Endothelial cell of umbilical vein (primary cell): ENCODE measurements at regions not wholly inside any gene's neighbourhood (a gene's known extent, or its start where the extent isn't known, plus 50 kb on each side); places are given as distances from the start of the nearest gene placed in this dataset.
A peak's percentile ranks its signal among the peaks of the same experiment; 100 is the strongest.
"Not testable (repeated sequence)": the region's sequence is repeated elsewhere in the genome, so short reads cannot be mapped to it uniquely, and the experiment has no call there.

Source experiments
- BruUV-seq: library from RNA; stranded (reverse); fragments of 400-500 nt; replicated peaks from 2 replicates; lab custom pipeline; 2021; lab: Mats Ljungman, UMichigan
- CTCF ChIA-PET: fragments of 300-600, 350-600 bp; sonication (Branson Sonifier 250); formaldehyde crosslinking; loops from one replicate; lab custom pipeline; 2021; ENCODE audit warnings: antibody characterized with exemption, inconsistent platforms; lab: Charles Lee
- POLR2A ChIA-PET: fragments of 300-600, 350-600 bp; sonication (Branson Sonifier 250); formaldehyde crosslinking; loops from one replicate; lab custom pipeline; 2021; ENCODE audit warnings: antibody characterized with exemption, inconsistent platforms; lab: Charles Lee
- DNase-seq: peaks from one replicate; pipeline ENCODE4 v3.0.0-alpha.2; 2011; ENCODE audit warnings: low read depth, low spot score
- FAIRE-seq: peaks from 2 replicates; lab custom pipeline; 2011; peaks lifted over from hg19 to GRCh38; lab: Jason Lieb, UNC
- H2AFZ ChIP-seq: 2 replicates; pipeline ENCODE4 v1.6.0; 2012; ENCODE audit warnings: low read depth, low read length, control low read depth, inconsistent platforms
- H3K27ac ChIP-seq: 2 replicates; pipeline ENCODE4 v1.5.1; 2011; ENCODE audit warnings: low read depth, mild to moderate bottlenecking, control low read depth, low read length, moderate library complexity; ENCODE audit not compliant: insufficient read depth
- H3K27me3 ChIP-seq, 2 experiments: 2 replicates each; pipeline versions ENCODE4 v1.6.0 to v1.6.1; 2011; ENCODE audit warnings: low read length in 2 of 2, mixed read lengths in 1 of 2; ENCODE audit not compliant: control insufficient read depth in 2 of 2, insufficient read depth in 2 of 2
- H3K36me3 ChIP-seq, 2 experiments: 2 replicates in 1 of 2; 3 replicates in 1 of 2; pipeline ENCODE4 v1.5.1; 2011; ENCODE audit warnings: low read length in 2 of 2, mild to moderate bottlenecking in 1 of 2, moderate library complexity in 1 of 2; ENCODE audit not compliant: control insufficient read depth in 2 of 2, insufficient read depth in 2 of 2; ENCODE audit errors: extremely low read depth in 1 of 2
- H3K4me1 ChIP-seq: 3 replicates; pipeline ENCODE4 v1.5.1; 2011; ENCODE audit warnings: mild to moderate bottlenecking, low read length; ENCODE audit not compliant: control insufficient read depth, insufficient read depth; ENCODE audit errors: extremely low read depth
- H3K4me2 ChIP-seq: 2 replicates; pipeline ENCODE4 v1.6.1; 2011; ENCODE audit warnings: low read length, control low read depth, mixed read lengths; ENCODE audit not compliant: insufficient read depth
- H3K4me3 ChIP-seq, 3 experiments: fragments of 200-600 bp in 1 of 3; sonication (generic), shearing (Covaris generic) in 1 of 3; replicated peaks in 1 of 3; 2 replicates each; pipeline ENCODE4 v1.5.1; 2011 to 2016; ENCODE audit warnings: control low read depth in 3 of 3, low read length in 3 of 3, mild to moderate bottlenecking in 2 of 3, inconsistent platforms in 1 of 3, low read depth in 1 of 3, moderate library complexity in 1 of 3; ENCODE audit not compliant: insufficient read depth in 1 of 3
- H3K79me2 ChIP-seq: 2 replicates; pipeline ENCODE4 v1.6.0; 2012; ENCODE audit warnings: low read length, inconsistent platforms; ENCODE audit not compliant: control insufficient read depth, insufficient read depth
- H3K9ac ChIP-seq: replicated peaks from 2 replicates; pipeline ENCODE3; 2011; ENCODE audit warnings: low read length, control low read depth; ENCODE audit not compliant: insufficient read depth; ENCODE audit errors: extremely low read depth
- H3K9me1 ChIP-seq: replicated peaks from 3 replicates; pipeline ENCODE4 v1.6.0; 2011; ENCODE audit warnings: mild to moderate bottlenecking, low read length; ENCODE audit not compliant: control insufficient read depth, insufficient read depth; ENCODE audit errors: extremely low read depth
- H3K9me3 ChIP-seq: replicated peaks from 2 replicates; pipeline ENCODE4 v1.5.1; 2012; ENCODE audit warnings: low read length, inconsistent platforms; ENCODE audit not compliant: control insufficient read depth, insufficient read depth
- H4K20me1 ChIP-seq: replicated peaks from 2 replicates; pipeline ENCODE3; 2011; ENCODE audit warnings: mild to moderate bottlenecking, low read length; ENCODE audit not compliant: control insufficient read depth, insufficient read depth; ENCODE audit errors: extremely low read depth
- dilution Hi-C: fragments of 300-500 bp; cut with MboI; formaldehyde crosslinking; loops from one replicate; pipeline ENCODE4 v1.15.0; 2019; ENCODE audit warnings: low sequenced_read_pairs; ENCODE audit not compliant: extremely low pct_ligation_motif_present
- intact Hi-C: fragments of 100-400 bp; cut with micrococcal nuclease; formaldehyde crosslinking; loops from one replicate; pipeline ENCODE4 v1.10.0; 2022

GRCh38 chr4:189579645-189580044, 361.0 kb upstream of the FRG1 start:
- POLR2A ChIA-PET: not testable (repeated sequence)

GRCh38 chr4:189586908-189587632, 353.6 kb upstream of the FRG1 start:
- H3K4me1 ChIP-seq, POLR2A ChIA-PET, BruUV-seq, CTCF ChIA-PET, H4K20me1 ChIP-seq, H3K9me3 ChIP-seq, DNase-seq, H3K4me3 ChIP-seq, H3K9me1 ChIP-seq, H3K27ac ChIP-seq, H3K79me2 ChIP-seq, intact Hi-C loops, H3K4me2 ChIP-seq, H2AFZ ChIP-seq, H3K27me3 ChIP-seq, H3K36me3 ChIP-seq, dilution Hi-C loops, H3K9ac ChIP-seq: not testable (repeated sequence)
- peak; percentile 49 for FAIRE-seq

More at GRCh38 chr4:189579645-189580044, 361.0 kb upstream of the FRG1 start:
- CTCF ChIA-PET, H3K9me1 ChIP-seq, H3K27ac ChIP-seq, intact Hi-C loops, H3K4me1 ChIP-seq, H3K9me3 ChIP-seq, H3K79me2 ChIP-seq, H3K36me3 ChIP-seq, H3K27me3 ChIP-seq, dilution Hi-C loops, H3K4me3 ChIP-seq, H3K4me2 ChIP-seq, H2AFZ ChIP-seq, DNase-seq, BruUV-seq, H4K20me1 ChIP-seq, FAIRE-seq, H3K9ac ChIP-seq: not testable (repeated sequence)

GRCh38 chr4:189589201-189589600, 351.5 kb upstream of the FRG1 start:
- CTCF ChIA-PET, H3K27ac ChIP-seq, H2AFZ ChIP-seq, H3K27me3 ChIP-seq, POLR2A ChIA-PET, H3K4me1 ChIP-seq, FAIRE-seq, H3K9me3 ChIP-seq, H3K9me1 ChIP-seq, H3K9ac ChIP-seq, H4K20me1 ChIP-seq, BruUV-seq, H3K4me2 ChIP-seq, H3K79me2 ChIP-seq, dilution Hi-C loops, intact Hi-C loops, DNase-seq, H3K4me3 ChIP-seq, H3K36me3 ChIP-seq: not testable (repeated sequence)
